NCI-H2107 (cell line): ENCODE measurements at regions not wholly inside any gene's neighbourhood (a gene's known extent, or its start where the extent isn't known, plus 50 kb on each side); places are given as distances from the start of the nearest gene placed in this dataset.

Experiments
- DNase-seq: peaks from one replicate; lab custom pipeline; 2025; lab: John Stamatoyannopoulos, UW

DNA sequence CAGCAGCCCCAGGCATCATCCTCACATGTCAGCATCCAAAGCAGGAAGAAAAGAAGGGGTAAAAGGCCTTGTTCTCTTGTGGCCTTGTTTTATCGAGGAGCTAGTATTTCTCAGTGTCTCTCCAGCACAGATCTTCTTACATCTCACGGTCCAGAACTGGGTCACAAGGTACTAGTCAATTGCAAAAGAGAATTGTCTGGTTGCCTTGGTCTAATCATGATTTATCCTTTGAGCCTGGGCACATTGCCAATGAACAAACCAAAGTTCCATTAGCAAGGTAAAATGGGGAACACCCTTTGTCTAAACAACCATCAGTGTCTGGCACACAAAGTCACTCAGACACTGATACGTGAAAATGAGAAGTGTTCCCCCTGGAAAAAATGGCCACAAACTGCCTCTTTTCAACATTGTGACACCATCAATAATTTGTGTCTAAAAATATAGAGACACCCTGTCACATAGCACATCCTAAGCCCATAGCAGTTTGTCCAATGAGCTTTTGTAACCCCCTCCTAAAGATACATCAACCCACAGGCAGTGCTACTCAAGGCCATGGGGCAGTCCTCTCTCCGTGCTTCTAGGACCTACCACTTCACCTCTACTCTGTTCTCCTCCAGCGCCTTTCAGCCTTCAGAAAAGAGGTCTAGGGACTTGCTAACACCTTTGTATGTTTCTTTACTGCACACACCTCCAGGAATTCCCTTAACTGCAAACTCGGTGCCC lies 534.4 kb downstream of the MID1IP1 start:
- peak; percentile 59 for DNase-seq

- no peak for DNase-seq
These were observed 535.5 kb downstream of the MID1IP1 start for GRCh38 chrX:39336671-39337311.

DNA sequence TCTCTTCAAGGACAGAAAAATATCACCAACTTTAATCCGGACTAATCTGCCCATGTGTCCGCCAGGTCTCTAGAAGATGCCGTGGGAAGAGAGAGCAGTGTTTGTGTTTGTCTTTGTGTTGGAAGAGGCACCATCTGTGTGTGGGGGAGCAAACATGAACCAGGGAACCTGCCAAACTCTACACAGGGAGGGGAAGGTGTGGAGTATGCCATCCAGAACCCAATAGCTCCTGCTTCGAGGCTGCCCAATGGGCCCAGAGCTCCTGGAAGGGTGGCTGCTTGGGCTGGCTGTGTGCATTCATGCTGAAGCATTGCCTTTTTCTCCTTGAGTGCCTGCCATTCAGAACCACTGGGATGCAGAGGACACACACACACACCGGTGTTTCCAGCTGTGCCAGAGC lies 536.2 kb downstream of the MID1IP1 start:
- no peak for DNase-seq

- no peak for DNase-seq
These were observed 537.3 kb downstream of the MID1IP1 start for GRCh38 chrX:39338583-39338982.

DNA sequence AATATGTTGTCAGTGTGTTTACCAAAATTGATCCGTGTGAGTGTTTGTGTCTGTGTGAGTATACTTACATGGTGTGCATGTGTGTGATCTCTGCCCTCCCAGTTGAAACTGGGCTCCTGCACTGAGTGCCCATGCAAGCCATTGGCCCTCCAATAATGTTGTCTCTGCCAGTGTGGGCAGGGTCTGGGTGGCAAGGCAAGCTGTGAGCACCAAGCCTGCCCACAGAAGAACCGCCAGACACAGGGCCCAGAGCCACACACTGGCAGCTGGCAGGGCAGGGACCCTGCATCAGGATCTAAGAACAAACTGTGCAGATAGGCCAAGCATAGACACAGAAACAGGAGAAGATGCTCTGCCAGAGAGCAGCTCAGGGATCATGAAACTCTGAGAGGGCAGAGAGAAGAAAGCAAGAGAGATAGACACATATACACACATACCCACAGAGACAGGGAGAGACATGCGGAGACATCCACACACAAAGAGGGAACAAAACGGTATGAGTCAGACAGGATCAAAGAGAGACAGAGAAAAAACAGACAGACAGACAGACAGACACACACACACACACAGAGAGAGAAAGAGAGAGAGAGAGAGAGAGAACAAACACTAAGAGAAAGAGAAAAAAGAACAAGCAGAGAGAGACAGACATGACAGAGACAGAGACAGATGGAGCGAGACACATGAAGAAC lies 555.0 kb downstream of the MID1IP1 start:
- no peak for DNase-seq

DNA sequence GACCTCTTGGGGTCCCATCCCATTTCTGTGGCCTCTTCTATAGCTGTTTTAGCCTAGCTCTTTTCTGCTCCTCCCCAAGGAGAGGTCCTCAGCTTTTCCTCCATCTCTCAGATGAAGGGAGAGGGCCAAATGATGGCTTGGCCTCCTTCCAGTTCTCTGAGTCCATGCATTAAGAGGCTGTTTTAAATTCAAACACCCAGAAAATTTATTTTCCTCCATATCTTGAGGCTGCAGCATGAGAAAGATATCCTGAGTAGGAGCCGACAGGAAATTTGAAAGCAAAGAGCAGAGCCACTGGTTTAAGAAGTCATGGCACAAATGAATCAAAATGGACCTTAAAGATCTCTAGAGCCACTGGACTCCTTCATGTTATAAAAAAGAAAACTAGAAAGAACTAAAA lies 558.8 kb downstream of the MID1IP1 start:
- no peak for DNase-seq

DNA sequence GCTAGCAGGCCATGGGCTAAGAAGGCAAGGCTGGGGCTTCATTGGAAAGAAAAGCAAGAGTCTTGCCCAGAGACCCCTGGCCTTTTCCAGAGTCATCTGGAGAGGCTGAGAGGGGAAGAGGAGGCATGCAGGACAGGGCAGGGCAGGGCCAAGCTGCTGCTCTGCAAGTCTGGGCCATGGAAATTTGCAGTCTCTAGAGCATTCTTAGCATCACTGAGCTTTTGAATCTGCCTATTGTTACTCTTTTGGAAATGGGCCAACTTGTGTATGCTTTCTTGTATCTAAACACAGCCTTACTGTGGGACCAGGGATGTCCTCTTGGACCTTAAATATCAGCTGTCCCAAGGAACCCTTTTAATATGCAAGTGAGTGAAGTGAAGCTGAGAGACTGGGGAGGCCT lies 560.5 kb downstream of the MID1IP1 start:
- no peak for DNase-seq

- DNase-seq, result no peak
These were observed 566.2 kb downstream of the MID1IP1 start for GRCh38 chrX:39367416-39367815.

GRCh38 chrX:39372115-39372514 lies 570.9 kb downstream of the MID1IP1 start:
- DNase-seq, result no peak

- DNase-seq, result no peak
These were observed 575.9 kb downstream of the MID1IP1 start for GRCh38 chrX:39377157-39377556.

GRCh38 chrX:39377773-39378172 lies 576.5 kb downstream of the MID1IP1 start:
- DNase-seq, result no peak

DNA sequence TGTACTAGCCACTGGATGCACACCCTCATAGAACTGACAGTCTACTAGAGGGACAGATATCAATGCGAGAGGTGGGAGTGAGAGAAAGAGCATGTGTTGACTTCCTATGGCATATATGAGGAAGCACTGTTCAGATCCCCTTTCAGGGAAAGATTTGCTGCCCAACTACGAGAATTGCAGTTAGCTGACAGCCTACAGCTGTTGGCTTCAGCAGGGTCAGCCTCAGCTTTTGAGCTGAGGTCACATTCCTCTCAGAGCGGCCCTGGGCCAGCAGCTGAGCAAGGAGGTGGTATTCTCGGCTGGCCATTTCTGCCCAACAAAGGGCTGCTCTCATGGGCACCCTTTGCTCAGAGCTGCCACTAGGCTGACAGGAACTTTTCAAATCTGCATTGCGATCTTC lies 580.2 kb downstream of the MID1IP1 start:
- DNase-seq, result no peak

GRCh38 chrX:39384996-39385395 lies 583.7 kb downstream of the MID1IP1 start:
- no peak for DNase-seq

DNA sequence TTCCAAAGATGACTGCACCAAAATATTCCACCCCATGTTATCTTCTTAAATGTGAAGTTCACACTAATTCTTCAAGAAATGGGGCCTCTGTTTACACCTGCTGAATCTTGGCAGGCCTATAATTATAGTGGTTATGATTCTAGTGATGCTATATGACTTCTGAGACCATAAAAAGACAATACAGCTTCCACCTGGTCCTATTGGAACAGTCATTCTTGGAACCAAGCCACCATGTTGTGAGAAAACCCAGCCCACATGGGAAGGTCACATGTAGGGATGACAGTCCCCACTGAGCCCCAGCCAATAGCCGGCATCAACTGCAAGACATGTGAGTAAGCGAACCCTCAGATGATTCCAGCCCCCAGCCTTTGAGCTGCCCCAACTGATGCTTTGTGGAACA lies 587.5 kb downstream of the MID1IP1 start:
- DNase-seq, result no peak

GRCh38 chrX:39396358-39396995 lies 595.2 kb downstream of the MID1IP1 start:
- DNase-seq, result no peak

- DNase-seq, result no peak
These were observed 596.4 kb downstream of the MID1IP1 start for GRCh38 chrX:39397561-39398199.

DNA sequence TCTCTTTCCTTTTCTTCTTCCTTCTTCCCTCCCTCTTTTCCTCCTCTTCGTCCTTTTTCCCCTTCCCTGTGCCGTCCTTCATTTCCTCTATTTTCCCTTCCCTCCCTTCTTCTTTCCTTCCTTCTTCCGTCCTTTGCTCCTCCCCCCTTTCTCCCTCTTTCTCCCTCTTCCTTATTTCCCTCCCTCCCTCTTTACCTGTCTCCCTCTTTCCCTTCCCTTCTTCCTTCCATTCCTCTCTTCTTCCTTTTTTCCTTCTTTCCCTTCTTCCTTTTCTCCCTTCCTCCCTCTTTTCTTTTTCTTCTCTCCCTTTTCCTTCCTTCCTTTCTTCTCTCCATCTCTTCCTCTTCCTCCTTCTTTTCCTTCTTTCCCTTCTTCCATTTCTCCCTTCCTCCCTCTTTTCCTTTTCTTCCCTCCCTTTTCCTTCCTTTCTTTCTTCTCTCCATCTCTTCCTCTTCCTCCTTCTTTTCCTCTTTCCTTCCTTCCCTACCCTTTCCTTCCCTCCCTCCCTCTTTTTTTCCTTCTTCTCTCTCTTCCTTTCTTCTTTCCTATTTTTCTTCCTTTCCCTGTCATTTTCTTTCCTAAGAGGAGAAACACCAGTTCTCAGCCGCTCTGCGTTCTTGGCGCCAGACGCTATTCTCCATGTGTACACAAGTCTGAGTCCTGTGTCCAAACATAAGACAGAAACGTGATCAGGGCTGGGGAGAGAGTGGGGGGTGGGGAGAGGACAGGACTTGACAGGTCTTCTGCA lies 597.1 kb downstream of the MID1IP1 start:
- DNase-seq, result no peak

GRCh38 chrX:39398963-39399261 lies 597.7 kb downstream of the MID1IP1 start:
- no peak for DNase-seq

DNA sequence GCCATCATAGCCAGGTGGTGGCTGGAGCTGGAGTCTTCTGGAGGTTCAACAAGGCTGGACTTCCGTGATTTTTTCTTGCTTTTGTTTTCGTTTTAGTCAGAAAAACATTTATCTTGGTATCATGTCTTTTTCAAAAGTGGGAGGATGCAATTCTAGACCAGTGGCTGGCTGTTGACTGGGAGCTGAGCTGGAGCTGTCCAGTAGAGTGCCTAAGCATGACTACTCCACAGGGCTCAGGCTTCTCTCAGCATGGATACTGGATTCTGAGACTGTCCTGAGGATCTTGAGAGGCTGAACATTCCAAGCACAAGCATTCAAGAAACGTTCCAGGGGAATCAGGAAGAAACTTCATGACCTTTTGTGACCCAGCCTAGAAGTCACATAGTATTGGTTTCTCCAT lies 598.1 kb downstream of the MID1IP1 start:
- DNase-seq, result no peak

- DNase-seq, result no peak
These were observed 600.3 kb downstream of the MID1IP1 start for GRCh38 chrX:39401483-39402110.

DNA sequence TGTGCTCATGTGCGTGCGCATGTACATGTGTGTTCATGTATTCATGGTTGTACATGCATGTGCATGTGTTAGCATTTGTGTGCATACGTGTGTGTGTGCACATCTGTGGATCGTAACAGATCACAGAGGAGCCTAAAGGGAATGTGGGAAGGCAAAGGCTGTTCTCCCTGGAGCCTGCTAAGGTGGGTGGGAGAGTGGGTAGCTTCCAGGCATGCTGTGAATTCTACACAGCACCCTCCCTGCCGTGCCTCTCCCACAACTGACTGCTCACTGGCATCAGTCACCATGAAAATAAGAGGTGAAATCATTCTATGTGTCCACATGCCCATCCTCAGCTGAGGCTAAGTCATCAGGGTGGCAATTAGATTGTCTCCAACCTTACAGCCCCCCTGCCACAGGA lies 600.9 kb downstream of the MID1IP1 start:
- DNase-seq, result no peak
